Gastrocnemius medialis (tissue), 4 donors: ENCODE measurements at regions not wholly inside any gene's neighbourhood (a gene's known extent, or its start where the extent isn't known, plus 50 kb on each side); places are given as distances from the start of the nearest gene placed in this dataset.

Experiments
- POLR2A ChIP-seq, 2 donors: fragments of 450-650 bp; IDR thresholded peaks; one replicate each; pipeline ENCODE4 v1.6.1; 2017; ENCODE audit warnings: antibody characterized with exemption in 2 of 2, mild to moderate bottlenecking in 2 of 2, moderate library complexity in 2 of 2
- TF ChIP-seq, protein P1 (sequence below), 5 experiments: fragments of 450-650 bp in 3 of 5; fragments of 200-600 bp in 2 of 5; sonication (generic) in 2 of 5; IDR thresholded peaks in 4 of 5; conservative IDR thresholded peaks in 1 of 5; 1 replicate in 4 of 5; 2 replicates in 1 of 5; pipeline ENCODE4 v1.5.1; 2016 to 2019; ENCODE audit warnings: antibody characterized with exemption in 5 of 5, mild to moderate bottlenecking in 3 of 5, moderate library complexity in 3 of 5

DNA sequence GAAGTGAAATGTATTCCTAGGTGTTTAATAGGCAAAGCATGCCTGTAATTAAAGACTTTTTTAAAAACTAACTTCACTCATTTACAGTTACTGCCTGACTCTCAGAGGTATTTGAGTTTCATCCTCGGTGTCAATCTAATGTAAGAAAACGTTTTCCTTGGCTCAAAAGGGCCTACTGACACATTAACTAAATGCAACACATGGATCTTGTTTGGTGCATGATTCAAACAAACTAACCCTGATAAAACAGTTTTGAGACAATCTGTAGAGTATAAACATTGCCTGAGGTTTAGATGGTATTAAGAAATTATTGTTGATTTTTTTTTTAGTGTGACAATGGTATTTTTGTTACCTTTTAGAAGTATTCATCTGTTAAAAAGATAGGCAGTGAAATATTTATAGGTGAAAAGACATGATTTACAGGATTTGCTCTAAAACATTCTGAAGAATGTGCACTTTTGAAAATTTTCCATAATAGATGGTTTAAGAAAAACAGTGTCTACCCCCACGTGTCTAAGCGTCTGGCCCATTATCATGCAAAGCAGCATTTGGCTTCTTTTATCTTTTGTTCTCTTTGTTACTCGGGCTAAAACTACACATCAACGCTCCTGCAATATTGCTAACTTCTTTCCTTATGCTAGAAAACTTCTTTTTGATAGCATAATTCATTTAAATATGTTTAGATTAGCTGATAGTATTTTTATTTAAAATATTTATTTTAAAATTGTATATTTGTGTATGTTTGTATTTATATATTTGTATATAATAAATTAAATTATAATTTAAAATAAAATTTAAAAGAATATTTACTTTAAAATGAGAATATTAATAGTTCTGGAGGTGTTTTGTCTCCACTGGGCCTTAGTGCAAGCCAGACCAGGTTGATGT is 160.2 kb upstream of the NDUFV2 start:
- TF ChIP-seq POLR2A (IDR thresholded peaks at IDR 0.05): no peak
- TF ChIP-seq, protein P1, sequence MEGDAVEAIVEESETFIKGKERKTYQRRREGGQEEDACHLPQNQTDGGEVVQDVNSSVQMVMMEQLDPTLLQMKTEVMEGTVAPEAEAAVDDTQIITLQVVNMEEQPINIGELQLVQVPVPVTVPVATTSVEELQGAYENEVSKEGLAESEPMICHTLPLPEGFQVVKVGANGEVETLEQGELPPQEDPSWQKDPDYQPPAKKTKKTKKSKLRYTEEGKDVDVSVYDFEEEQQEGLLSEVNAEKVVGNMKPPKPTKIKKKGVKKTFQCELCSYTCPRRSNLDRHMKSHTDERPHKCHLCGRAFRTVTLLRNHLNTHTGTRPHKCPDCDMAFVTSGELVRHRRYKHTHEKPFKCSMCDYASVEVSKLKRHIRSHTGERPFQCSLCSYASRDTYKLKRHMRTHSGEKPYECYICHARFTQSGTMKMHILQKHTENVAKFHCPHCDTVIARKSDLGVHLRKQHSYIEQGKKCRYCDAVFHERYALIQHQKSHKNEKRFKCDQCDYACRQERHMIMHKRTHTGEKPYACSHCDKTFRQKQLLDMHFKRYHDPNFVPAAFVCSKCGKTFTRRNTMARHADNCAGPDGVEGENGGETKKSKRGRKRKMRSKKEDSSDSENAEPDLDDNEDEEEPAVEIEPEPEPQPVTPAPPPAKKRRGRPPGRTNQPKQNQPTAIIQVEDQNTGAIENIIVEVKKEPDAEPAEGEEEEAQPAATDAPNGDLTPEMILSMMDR (IDR thresholded peaks at IDR 0.05 in 4 of 5, conservative IDR thresholded peaks at IDR 0.05 in 1 of 5): no peak
